ENCODE measurements at regions not wholly inside any gene's neighbourhood (a gene's known extent, or its start where the extent isn't known, plus 50 kb on each side); places are given as distances from the start of the nearest gene placed in this dataset.

- TF ChIP-seq RAD21 (conservative IDR thresholded peaks at IDR 0.05), result no peak
- TF ChIP-seq TAF1 (IDR thresholded peaks at IDR 0.05; ENCODE audit: low read depth), result no peak
Observed at GRCh38 chr4:58809366-58809765, 1699.2 kb upstream of the IGFBP7 start.
